Body of pancreas (tissue), 4 donors: ENCODE measurements at regions not wholly inside any gene's neighbourhood (a gene's known extent, or its start where the extent isn't known, plus 50 kb on each side); places are given as distances from the start of the nearest gene placed in this dataset.

ENCODE experiments used
- CTCF ChIP-seq, 7 experiments: fragments of 450-650 bp in 4 of 7; fragments of 200-600 bp in 3 of 7; sonication (generic) in 3 of 7; IDR thresholded peaks; one replicate each; pipeline ENCODE4 v1.5.1; 2016 to 2019; ENCODE audit warnings: antibody characterized with exemption in 7 of 7
- POLR2A ChIP-seq, 3 donors: fragments of 450-650 bp; IDR thresholded peaks; one replicate each; pipeline ENCODE4 v1.6.1; 2016; ENCODE audit warnings: antibody characterized with exemption in 3 of 3, mild to moderate bottlenecking in 2 of 3

- TF ChIP-seq POLR2A (IDR thresholded peaks at IDR 0.05) (no peak), CTCF (IDR thresholded peaks at IDR 0.05) (no peak)
These were observed 764.1 kb upstream of the NXPH2 start for GRCh38 chr2:139544186-139544851.
